ENCODE measurements at regions not wholly inside any gene's neighbourhood (a gene's known extent, or its start where the extent isn't known, plus 50 kb on each side); places are given as distances from the start of the nearest gene placed in this dataset.

GRCh38 chr5:68457285-68457684 is 241.7 kb downstream of the PIK3R1 start:
- TF ChIP-seq CTCF (IDR thresholded peaks at IDR 0.05) (no peak), POLR2A (IDR thresholded peaks at IDR 0.05) (no peak), EP300 (IDR thresholded peaks at IDR 0.05) (no peak)

Data from gastroesophageal sphincter (tissue), 3 donors.